ENCODE measurements at regions not wholly inside any gene's neighbourhood (a gene's known extent, or its start where the extent isn't known, plus 50 kb on each side); places are given as distances from the start of the nearest gene placed in this dataset.

DNA sequence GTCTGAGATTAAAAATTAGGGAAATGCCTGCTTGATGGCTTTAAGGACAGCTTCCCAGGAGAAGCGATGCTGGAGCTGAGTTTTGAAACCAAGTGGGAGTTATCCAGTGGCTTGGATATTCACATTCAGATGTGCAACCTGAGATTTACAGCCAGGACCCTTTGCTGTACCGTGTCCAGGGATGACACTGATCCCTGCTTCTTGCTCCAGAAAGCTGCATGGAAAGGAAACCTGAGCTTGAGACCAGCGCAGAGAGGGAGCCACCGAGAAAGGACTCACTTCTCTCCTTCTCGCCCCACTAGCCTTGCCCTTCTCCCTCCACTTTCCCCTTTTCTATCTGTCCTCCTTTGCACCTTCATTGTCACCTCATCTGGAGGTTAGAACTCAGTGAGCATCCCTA is 254.5 kb upstream of the PPARGC1A start:
- DNase-seq = no peak

DNA sequence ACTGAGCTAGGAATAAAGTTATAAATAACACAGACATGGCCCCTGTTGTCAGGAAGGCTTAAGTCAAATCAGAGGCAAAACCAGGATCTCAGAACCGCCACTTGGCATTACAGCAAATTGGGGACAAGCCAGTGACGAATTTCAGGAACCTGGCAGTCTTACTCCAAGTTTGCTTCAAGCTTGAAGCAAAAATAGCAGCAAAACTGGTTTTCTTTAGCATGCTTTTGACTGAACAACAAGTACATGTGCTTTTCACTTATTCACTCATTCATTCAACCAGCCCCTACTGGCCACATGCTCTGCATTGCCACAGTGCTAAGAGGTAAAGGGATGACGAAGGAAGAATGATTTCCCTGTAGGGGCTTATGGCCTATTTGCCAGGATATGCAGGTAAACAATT is 253.9 kb upstream of the PPARGC1A start:
- no peak for DNase-seq

DNA sequence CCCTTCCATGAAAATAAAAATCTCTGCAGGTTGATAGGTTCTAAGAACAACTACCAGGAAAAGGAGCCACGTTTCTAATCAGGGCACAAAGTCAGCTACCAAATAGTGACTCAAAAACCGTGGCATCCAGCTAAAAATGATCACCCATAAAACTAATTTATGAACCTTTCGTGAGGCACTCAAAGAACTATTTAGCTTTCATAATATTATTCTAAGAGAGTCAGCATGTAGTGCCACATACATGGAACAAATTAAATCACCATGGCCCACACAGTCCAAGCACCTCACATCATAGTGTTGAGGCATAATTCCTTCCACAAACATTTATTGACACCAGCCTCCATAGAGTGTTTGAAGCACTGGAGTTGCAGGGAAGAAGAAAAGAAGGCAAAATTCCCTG is 252.0 kb upstream of the PPARGC1A start:
- DNase-seq = no peak

DNA sequence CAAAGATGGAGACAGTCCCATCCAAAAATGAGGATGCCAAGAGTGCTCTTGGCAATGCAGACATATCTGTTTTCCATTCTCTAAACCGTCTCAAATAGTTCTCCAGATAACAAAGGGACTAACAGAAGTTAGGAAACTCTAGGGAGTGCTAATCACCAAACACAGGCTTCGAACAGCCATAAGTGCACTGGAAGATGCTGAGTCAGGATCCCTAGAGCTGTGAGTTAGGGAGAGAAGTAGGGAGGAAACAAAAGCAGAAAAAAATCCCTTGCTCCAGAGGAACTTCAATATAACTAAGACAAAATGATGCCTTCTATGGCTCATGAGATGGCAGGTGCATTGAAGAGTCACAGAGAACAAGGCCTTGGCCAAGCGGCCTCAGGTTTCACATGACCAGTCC is 251.0 kb upstream of the PPARGC1A start:
- DNase-seq = no peak

DNA sequence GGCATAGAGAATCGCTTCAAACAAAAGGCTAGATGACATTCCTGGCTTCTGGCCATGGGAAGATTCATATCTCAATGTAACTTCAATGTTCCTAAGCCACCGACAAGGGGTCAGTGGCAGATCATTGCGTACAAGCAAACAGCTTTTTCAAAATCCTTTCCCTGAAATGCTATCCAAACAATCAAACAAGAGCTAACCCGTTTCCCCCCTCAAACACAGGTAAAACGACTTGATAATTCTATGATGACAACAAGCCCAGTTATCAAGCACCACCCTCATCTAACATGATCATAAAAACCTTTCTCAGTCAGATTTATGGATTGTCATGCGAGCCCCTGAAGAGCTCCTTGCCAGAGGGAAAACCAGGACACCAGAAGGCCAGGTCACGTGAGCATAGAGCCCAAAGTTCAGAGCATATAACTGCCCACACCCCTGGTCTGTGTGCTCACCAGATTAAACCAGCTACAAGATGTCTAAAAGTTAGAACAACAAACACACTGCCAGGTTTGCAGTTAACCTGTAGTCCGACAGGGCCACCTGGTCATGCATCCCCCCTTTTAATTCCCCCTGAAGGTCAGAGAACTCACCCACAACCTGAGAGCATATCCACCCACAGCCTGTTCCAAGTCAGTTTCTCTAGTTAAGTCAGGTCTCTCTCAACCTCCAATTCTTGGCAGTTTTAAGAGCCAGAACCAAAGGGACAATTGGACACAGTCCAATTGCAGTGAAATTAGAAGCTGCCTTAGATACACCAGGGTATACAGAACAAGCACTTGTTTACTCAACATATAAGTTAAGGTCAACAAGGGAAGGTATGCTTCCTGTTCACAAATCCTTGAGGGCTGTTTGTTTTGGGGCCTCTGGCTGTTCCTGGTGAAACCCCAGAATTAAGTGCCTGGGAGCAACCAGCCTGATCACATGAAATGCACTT is 248.1 kb upstream of the PPARGC1A start:
- DNase-seq = no peak

- no peak for DNase-seq
These were observed 242.3 kb upstream of the PPARGC1A start for GRCh38 chr4:24131954-24132673.

- DNase-seq = no peak
These were observed 240.8 kb upstream of the PPARGC1A start for GRCh38 chr4:24130637-24131036.

DNA sequence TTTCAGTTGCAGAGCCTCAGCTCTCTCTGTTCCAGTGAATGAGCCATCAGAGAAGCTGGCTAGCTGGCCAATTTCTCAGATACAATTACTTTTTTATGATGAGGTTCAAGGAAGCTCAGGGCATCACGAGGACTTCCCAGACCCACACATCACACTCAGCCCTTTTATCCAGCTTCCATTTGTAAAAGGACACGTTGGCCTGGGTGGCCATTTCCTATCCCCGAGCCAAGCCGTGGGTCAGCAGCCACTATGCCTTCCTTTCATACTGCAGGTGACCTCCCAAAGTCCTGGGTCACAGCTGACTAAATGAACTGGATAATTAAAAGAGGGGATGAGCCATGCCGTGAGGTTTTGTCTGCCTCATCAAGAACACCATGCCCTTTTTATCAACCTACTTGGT is 236.9 kb upstream of the PPARGC1A start:
- DNase-seq = no peak

- no peak for DNase-seq
These were observed 231.7 kb upstream of the PPARGC1A start for GRCh38 chr4:24121395-24122175.

DNA sequence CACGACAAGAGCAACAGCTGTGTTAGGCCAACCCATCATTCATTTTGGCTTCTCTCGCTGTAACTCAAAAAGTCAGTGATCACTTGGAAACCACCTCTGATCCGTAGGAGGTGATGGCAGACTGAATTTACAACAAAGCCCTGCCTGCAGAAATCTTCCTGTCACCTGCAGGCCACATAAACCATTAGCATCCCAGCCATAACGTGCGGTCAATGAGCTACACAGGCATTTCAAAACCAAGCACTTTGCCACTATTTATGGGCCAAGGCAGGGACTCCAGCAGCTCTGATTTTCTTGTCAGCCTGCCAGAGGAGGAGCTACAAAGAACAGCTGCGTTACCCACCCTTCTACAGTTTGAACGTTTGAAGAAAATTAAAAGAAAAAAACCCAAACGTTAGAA is 228.1 kb upstream of the PPARGC1A start:
- no peak for DNase-seq

- DNase-seq = no peak
These were observed 226.3 kb upstream of the PPARGC1A start for GRCh38 chr4:24116107-24116506.

DNA sequence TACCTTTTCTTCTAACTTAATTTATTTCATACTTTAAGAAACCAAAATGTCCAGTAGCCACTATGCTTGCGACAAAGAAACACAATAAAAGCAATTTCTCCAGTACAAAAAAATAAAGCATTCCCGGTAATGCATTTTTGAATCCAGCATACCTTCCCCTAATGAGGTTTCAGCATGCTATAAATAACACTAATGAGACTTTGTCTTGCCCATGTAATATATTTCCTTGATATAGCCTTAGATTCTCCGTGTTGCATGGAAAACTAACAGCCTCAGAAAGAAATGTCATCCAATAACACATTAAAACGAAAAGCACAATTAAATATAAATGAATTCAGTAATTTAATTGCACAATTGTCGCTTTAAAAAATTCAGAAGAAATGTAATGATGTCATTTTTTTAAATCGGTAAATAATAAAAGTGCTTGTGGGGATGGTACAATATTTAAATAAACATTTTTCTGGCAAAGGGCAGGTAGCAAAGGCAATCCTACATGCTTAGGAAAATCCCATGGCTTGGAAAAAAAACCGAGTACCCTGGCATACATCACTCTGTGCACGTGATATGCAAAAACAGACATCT is 225.2 kb upstream of the PPARGC1A start:
- DNase-seq = no peak

DNA sequence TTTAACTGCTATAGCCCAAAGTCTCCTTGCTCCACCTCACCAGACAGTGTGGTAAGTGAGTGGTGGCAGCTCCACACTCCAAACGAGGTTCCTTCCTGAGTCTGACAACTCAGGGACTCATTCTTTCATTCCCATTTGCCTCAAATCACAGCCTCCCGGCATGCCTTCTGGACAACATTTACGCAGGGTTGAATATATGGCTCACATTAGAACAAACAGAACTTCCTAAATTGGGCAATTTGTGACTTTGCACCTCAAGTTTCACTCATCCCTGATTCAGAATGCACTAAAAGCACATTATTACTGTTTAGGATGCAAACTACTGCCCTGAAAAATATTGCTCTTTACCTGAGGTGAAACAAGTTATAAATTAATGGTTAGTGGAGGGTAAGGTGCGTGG is 224.6 kb upstream of the PPARGC1A start:
- DNase-seq = no peak

DNA sequence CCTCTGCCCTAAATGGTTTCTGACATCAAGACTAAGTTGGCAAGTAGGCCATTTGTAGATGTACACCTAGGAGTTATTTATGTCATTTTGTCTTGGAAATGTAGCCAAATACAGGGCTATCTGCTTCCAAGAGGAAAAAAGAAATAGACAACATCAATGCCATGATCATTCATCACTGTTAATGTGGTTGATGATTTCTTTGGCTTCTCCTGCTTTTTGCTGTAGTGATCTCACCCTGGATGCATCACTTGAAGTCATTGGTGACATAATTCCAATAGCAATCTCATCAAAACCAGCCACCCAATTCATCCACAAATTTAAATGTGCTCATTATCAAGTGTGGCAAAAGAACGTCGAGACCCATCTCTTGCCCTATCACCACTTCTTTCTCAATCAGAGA is 222.6 kb upstream of the PPARGC1A start:
- no peak for DNase-seq

- DNase-seq = no peak
These were observed 218.7 kb upstream of the PPARGC1A start for GRCh38 chr4:24108567-24108966.

DNA sequence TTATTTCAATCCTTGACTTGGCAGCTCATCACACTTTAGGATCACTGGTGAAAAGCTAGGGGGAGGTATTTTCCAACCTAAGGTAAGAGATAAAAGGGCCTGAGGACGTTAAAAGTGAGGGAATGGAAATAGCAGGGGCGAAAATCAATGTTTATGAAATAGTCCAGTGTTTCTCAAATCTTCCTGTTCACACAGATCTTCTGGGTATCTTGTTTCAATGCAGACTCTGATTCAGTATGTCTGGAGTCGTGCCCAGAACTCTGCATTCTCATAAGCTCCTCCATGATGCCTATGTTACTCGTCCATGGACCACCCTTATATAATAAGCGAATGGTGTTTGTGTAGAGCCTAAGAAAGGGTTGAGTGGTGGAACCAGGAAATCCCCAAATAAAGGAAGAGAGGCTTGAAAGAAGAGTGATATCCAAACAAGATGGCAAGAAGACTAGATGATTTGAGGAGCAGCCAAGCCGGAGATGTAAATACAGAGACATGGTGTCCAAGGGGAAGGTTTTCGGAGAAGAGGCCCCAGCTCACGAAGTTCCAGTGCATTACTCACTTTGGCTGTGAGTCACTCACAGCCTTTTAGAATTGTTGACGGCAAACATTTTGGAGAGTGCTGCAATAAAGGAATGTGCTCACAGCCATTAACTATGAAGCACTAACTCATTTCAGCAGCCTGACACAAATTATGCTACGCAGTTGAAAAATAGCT is 215.6 kb upstream of the PPARGC1A start:
- no peak for DNase-seq

GRCh38 chr4:24104158-24104565 is 214.3 kb upstream of the PPARGC1A start:
- DNase-seq = no peak

DNA sequence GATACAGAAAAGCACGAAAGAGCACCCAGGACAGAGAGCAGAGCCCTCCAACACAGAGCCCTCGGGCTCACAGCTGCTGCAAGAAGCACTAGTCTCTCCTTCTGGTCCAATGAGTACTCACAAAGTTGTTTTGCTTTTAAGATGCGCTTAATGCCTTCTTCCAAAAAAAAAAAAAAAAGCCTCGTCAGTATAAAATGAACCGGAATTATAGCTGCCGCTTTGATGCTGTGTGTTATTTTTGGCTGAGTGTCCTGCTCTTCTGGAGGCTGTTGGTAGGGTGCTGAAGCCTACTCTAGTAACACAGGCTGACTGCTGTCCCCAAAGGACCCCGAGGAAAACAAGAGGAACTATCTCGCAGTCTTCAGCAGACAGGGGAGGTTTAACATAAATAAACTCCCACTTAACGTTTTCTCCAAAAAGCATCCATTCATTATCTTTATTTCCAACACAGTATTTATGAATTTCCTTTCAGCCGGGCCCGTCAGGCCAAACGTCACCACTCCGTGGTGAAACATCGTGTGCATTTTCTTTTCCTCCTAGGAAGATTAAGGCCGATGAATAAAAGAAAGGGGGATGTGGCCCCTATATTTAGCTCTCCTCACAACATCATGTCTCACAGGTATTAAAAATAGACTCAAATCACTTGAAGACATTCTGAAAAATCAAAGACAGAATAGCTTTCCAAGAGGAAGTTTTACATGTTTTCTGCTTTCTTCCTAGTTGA is 213.7 kb upstream of the PPARGC1A start:
- DNase-seq = no peak

GRCh38 chr4:24102621-24103020 is 212.8 kb upstream of the PPARGC1A start:
- DNase-seq = no peak

- DNase-seq = no peak
These were observed 206.8 kb upstream of the PPARGC1A start for GRCh38 chr4:24096603-24097002.

- DNase-seq = no peak
These were observed 204.9 kb upstream of the PPARGC1A start for GRCh38 chr4:24094726-24095125.

DNA sequence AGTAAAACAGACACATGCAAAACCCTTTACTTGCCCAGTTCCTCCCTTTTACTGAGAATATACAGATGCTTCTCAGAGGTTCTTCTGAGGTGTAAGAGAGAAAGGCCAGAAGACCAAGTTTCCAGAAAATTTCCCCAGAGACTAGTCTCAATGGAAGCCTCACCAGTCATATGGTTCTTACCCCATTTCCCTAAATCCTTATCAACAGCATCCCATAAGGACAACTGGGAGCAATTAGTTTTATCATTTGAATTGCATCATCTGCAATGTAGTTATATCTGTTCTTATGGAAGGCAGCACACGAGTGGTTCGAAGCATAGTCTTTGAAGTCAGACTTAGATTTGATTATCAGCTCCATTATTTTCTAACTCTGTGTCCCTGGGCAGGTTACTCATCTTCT is 203.6 kb upstream of the PPARGC1A start:
- DNase-seq = no peak
